Activated CD4-positive, alpha-beta T cell treated with anti-CD3 and anti-CD28 coated beads for 36 hours (primary cell): ENCODE measurements at regions not wholly inside any gene's neighbourhood (a gene's known extent, or its start where the extent isn't known, plus 50 kb on each side); places are given as distances from the start of the nearest gene placed in this dataset.

Experiments
- ATAC-seq: fragments of 200-7000 bp; cut with Tn5 transposase; one replicate; pipeline ENCODE4 v1.10.0; 2021; ENCODE audit warnings: mild to moderate bottlenecking, moderate library complexity
- CTCF ChIA-PET: fragments of 350-600 bp; sonication (Branson Sonifier 250); formaldehyde crosslinking; loops from one replicate; lab custom pipeline; 2021; ENCODE audit warnings: antibody characterized with exemption; lab: Charles Lee
- POLR2A ChIA-PET: fragments of 350-600 bp; sonication (Branson Sonifier 250); formaldehyde crosslinking; loops from one replicate; lab custom pipeline; 2021; ENCODE audit warnings: antibody characterized with exemption, inconsistent platforms; lab: Charles Lee
- DNase-seq: peaks from one replicate; pipeline ENCODE4 v3.0.0-alpha.2; 2020
- H3K27ac Mint-ChIP-seq: one replicate; pipeline ENCODE4 v1.8.0; 2021; ENCODE audit warnings: mixed read lengths
- H3K27me3 Mint-ChIP-seq: one replicate; pipeline ENCODE4 v1.8.0; 2021; ENCODE audit warnings: mixed read lengths
- H3K36me3 Mint-ChIP-seq: one replicate; pipeline ENCODE4 v1.8.0; 2021; ENCODE audit warnings: low read depth, mixed read lengths
- H3K4me1 Mint-ChIP-seq: one replicate; pipeline ENCODE4 v1.8.0; 2021; ENCODE audit warnings: mixed read lengths
- H3K4me3 Mint-ChIP-seq: one replicate; pipeline ENCODE4 v1.8.0; 2021; ENCODE audit warnings: mild to moderate bottlenecking, moderate library complexity, mixed read lengths
- H3K9me3 Mint-ChIP-seq: one replicate; pipeline ENCODE4 v1.8.0; 2021; ENCODE audit warnings: low read depth, mixed read lengths
- intact Hi-C, 2 experiments: fragments of 100-400 bp; cut with DNase I in 1 of 2; cut with micrococcal nuclease in 1 of 2; formaldehyde crosslinking; loops; one replicate each; pipeline versions ENCODE4 v1.14.2 to v1.15.1; 2022 to 2024; cut with DNase I, micrococcal nuclease

DNA sequence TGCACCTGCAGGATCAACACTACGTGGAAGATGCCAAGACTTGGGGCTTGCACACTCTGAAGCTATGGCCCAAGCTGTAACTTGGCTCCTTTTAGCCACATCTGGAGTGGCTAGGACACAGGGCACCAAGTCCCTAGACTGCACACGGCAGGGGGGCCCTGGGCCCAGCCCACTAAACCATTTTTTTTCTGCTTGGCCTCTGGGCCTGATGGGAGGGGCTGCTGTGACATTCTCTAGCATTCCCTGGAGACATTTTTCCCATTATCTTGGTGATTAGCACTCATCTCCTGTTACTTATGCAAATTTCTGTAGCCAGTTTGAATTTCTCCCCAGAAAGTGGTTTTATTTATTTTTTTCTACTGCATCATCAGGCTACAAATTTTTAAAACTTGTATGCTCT is 1080.7 kb downstream of the LRFN5 start:
- POLR2A ChIA-PET = no interaction called here
- H3K36me3 Mint-ChIP-seq = no peaks in the 10 kb centered on the region
- DNase-seq (no peak), ATAC-seq (no peak)
- H3K27me3 Mint-ChIP-seq = no peaks in the 10 kb centered on the region
- peaks cover 5% of the 10 kb centered on the region for H3K9me3 Mint-ChIP-seq
- intact Hi-C loops = no loop called here
- H3K4me1 Mint-ChIP-seq = no peaks in the 10 kb centered on the region
- no peak overlapping the region for H3K27ac Mint-ChIP-seq
- H3K4me3 Mint-ChIP-seq = no peak overlapping the region
- CTCF ChIA-PET = interaction anchor here (0.7 kb wide), 1 partner anchor 64 kb away, joined by 3 read pairs; no protein-coding TSS in a partner anchor

DNA sequence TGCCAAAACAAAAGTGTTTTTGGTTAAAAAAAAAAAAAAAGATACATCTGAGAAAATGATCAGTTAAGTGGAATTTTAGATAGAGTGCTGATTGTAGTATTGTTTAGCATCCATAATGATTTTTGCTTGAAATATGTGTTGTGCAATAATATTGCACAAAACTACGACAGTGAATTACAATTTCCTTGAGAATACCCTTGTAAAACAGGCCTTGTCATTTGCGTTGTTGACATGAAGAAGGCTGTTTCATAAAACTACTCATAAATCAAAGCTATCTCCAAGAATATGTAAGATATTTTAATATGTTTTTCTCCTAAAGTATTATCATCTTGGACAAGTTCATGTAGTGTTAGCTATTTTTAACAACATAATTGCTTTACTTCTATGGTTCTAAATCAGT is 1077.0 kb downstream of the LRFN5 start:
- no peaks in the 10 kb centered on the region for H3K4me1 Mint-ChIP-seq
- no peaks in the 10 kb centered on the region for H3K36me3 Mint-ChIP-seq
- no peak overlapping the region for H3K27ac Mint-ChIP-seq
- CTCF ChIA-PET = no interaction called here
- no peak for DNase-seq
- H3K9me3 Mint-ChIP-seq = peaks cover 5% of the 10 kb centered on the region
- no peaks in the 10 kb centered on the region for H3K27me3 Mint-ChIP-seq
- ATAC-seq = no peak
- intact Hi-C loops = no loop called here
- POLR2A ChIA-PET = no interaction called here
- no peak overlapping the region for H3K4me3 Mint-ChIP-seq

DNA sequence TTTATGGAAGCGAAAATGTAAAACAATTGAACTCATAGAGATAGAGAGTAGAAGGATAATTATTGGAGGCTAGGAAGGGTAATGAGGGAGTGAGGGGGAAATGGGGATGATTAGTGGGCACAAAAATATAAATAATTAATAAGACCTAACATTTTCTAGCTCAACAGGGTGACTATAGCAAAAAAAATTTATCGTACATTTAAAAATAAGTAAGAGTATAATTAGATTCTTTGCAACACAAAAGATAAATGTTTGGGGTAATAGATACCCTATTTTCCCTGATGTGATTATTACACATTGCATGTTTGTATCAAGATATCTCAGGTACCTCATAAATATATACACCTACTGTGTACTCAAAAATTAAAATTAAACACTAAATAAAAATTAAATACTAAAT is 1070.0 kb downstream of the LRFN5 start:
- POLR2A ChIA-PET = no interaction called here
- ATAC-seq = no peak
- Mint-ChIP-seq H3K27ac (no peak overlapping the region), H3K4me1 (no peaks in the 10 kb centered on the region), H3K27me3 (no peaks in the 10 kb centered on the region), H3K4me3 (no peak overlapping the region), H3K36me3 (no peaks in the 10 kb centered on the region), H3K9me3 (peaks cover 11% of the 10 kb centered on the region)
- no peak for DNase-seq
- CTCF ChIA-PET = no interaction called here
- intact Hi-C loops = no loop called here

DNA sequence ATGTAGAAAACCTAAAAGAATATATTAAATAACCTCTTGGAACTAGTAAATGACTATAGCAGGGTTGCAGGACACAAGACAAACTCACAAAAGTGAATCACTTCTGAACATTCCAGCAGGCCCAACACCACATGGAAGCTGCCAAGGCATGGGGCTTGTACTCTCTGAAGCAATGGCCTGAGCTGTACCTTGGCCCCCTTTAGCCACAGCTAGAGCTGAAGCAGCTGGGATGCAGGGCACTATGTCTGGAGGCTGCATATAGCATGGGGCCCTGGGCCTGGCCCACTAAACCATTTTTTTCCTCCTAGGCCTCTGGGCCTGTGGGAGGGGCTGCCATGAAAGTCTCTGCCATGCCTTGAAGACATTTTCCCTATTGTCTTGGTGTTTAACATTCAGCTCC is 1067.3 kb downstream of the LRFN5 start:
- ATAC-seq (no peak), DNase-seq (no peak)
- Mint-ChIP-seq H3K36me3 (no peaks in the 10 kb centered on the region), H3K27me3 (no peaks in the 10 kb centered on the region), H3K9me3 (peaks cover 13% of the 10 kb centered on the region), H3K4me1 (no peaks in the 10 kb centered on the region), H3K27ac (no peak overlapping the region), H3K4me3 (no peak overlapping the region)
- ChIA-PET POLR2A (no interaction called here), CTCF (interaction anchor here (0.6 kb wide), 1 partner anchor 17 kb away, joined by 3 read pairs; no protein-coding TSS in a partner anchor)
- intact Hi-C loops = no loop called here

DNA sequence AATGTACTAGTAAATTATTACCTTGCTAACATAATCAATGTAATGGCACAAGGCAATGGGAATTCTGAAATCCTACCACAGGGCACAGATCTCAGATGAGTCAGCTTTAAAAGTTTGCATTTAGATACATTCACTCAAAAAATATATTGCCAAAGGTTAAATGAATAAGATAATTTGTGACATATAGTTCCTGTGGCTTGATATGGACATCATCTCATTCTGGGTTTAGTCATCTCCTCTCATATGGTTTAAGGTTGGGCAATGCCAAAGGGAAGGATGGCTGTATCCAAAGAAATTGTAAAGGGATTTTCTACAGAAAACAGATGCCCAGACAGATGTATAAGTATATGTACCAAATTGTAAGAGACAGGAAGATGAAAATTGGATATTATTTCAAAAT is 1065.0 kb downstream of the LRFN5 start:
- no peak for DNase-seq
- no peak for ATAC-seq
- intact Hi-C loops = no loop called here
- Mint-ChIP-seq H3K4me3 (no peak overlapping the region), H3K36me3 (no peaks in the 10 kb centered on the region), H3K4me1 (no peaks in the 10 kb centered on the region), H3K9me3 (peaks cover 13% of the 10 kb centered on the region), H3K27ac (no peak overlapping the region), H3K27me3 (no peaks in the 10 kb centered on the region)
- CTCF ChIA-PET = no interaction called here
- POLR2A ChIA-PET = no interaction called here

DNA sequence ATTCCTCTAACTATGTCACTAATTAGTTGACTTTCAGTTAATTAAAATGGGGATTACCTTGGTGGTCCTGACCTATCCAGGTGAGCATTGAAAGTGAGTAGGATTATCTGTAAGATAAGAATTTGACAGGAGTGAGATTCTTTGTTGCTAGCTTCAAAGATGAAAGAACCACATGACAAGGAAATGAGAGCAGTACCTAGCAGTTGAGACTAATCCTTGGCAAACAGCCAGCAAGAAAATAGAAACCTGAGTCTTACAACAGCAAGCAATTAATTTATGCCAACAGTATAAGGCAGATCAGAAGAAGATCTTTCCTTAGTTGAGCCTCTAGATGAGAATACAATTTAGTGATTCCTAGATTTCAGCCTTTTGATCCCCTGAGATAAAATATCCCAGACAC is 1058.4 kb downstream of the LRFN5 start:
- no peaks in the 10 kb centered on the region for H3K27me3 Mint-ChIP-seq
- no peak for ATAC-seq
- H3K36me3 Mint-ChIP-seq = no peaks in the 10 kb centered on the region
- no peak for DNase-seq
- POLR2A ChIA-PET = no interaction called here
- peaks cover 9% of the 10 kb centered on the region for H3K9me3 Mint-ChIP-seq
- no peak overlapping the region for H3K27ac Mint-ChIP-seq
- H3K4me1 Mint-ChIP-seq = no peaks in the 10 kb centered on the region
- no peak overlapping the region for H3K4me3 Mint-ChIP-seq
- CTCF ChIA-PET = no interaction called here
- intact Hi-C loops = no loop called here

DNA sequence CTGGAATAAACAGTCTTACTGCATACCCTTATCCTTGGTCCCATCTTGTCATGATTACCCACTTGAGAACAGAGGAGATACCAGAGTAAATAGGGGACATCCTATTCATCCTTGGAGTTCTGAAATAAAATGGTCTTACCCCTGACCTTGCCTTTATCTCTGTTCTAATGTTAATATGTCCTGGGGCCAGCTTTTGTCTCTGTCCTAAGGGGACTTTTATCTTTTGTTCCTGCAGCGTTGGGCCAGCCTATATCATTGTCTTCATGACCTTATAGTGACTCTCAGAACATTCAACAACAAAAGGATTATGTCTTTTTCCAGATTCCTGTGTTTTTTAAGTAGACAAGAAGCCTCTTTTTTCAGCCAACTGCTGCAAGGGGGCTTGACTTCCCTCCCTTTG is 1057.5 kb downstream of the LRFN5 start:
- no peak for ATAC-seq
- POLR2A ChIA-PET = no interaction called here
- H3K36me3 Mint-ChIP-seq = no peaks in the 10 kb centered on the region
- H3K9me3 Mint-ChIP-seq = peaks cover 9% of the 10 kb centered on the region
- no peak overlapping the region for H3K4me3 Mint-ChIP-seq
- H3K27ac Mint-ChIP-seq = no peak overlapping the region
- H3K4me1 Mint-ChIP-seq = no peaks in the 10 kb centered on the region
- intact Hi-C loops = no loop called here
- no peak for DNase-seq
- CTCF ChIA-PET = no interaction called here
- H3K27me3 Mint-ChIP-seq = no peaks in the 10 kb centered on the region

DNA sequence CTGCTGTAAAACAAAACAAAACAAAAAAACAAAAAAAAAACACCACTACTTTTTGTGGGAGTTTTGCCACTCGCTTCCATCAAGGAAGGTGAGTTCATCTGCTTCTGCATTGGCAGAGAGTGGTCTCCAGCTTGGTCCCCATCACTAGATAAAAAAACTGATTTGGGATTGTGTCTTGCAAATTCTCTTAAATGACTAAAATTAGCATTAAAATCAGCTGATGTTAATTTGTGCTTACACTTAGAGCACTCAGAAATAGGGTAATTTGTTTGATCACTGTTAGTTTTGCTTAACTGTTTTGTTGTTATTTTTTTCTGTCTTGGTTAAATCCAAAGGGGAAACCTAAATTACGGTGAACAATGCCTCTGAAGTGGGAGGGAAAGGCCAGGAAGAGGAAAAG is 1048.0 kb downstream of the LRFN5 start:
- no peak for DNase-seq
- ChIA-PET CTCF (interaction anchor here (0.8 kb wide), 1 partner anchor 32 kb away, joined by 4 read pairs; no protein-coding TSS in a partner anchor), POLR2A (no interaction called here)
- Mint-ChIP-seq H3K9me3 (peaks cover 10% of the 10 kb centered on the region), H3K4me1 (no peaks in the 10 kb centered on the region), H3K4me3 (no peak overlapping the region), H3K27ac (no peak overlapping the region), H3K27me3 (no peaks in the 10 kb centered on the region), H3K36me3 (no peaks in the 10 kb centered on the region)
- ATAC-seq = no peak
- intact Hi-C loops = no loop called here

DNA sequence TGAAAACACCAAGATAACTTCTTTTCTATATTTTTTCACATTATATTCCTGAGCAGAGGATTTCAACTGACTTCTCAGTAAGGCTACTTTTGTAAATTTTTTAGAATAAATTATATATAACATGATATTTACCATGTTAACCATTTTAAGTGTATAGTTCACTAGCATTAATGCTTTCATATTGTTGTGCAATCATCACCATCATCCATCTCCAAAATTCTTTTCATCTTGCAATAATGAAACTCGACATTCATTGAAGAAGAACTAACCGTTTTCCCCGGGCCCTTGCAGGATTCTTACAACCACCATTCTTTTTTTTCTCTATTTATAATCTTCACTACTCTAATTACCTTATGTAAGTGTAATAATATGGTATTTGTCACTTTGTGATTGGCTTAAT is 1036.1 kb downstream of the LRFN5 start:
- ChIA-PET CTCF (no interaction called here), POLR2A (no interaction called here)
- Mint-ChIP-seq H3K36me3 (no peaks in the 10 kb centered on the region), H3K9me3 (peaks cover 6% of the 10 kb centered on the region), H3K4me3 (no peak overlapping the region), H3K27ac (no peak overlapping the region), H3K27me3 (no peaks in the 10 kb centered on the region), H3K4me1 (no peaks in the 10 kb centered on the region)
- no peak for ATAC-seq
- intact Hi-C loops = no loop called here
- no peak for DNase-seq

DNA sequence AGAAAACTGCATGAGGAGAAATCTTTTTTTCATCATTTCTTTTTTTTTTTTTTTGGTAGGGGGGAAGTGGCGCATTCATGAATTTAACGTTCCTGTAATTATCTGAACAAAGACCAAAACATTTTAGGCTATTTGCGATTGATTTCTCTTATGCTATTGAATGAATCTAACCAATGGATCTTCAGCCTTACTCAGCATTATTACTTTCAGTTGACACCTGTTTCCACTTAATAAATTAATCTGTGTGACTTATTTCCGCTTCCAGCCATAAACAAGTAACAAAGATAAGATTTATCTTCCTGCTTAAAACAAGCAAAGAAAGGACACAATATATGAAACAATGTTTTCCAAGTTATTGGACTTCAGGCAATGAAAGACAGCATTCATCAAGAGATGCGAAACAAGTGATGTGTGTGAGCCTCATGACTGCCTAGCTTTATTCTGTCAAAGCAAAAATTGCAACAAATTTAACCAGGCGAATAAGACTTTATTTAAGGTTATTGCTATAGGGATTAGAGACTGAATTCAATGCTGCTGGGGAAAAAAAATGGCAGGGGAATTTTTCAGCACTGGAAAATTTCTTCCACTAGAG is 1026.9 kb downstream of the LRFN5 start:
- H3K27ac Mint-ChIP-seq = no peak overlapping the region
- ChIA-PET POLR2A (no interaction called here), CTCF (no interaction called here)
- no peaks in the 10 kb centered on the region for H3K4me1 Mint-ChIP-seq
- DNase-seq (no peak), ATAC-seq (no peak)
- intact Hi-C loops = no loop called here
- no peaks in the 10 kb centered on the region for H3K27me3 Mint-ChIP-seq
- H3K9me3 Mint-ChIP-seq = peaks cover 2% of the 10 kb centered on the region
- no peak overlapping the region for H3K4me3 Mint-ChIP-seq
- no peaks in the 10 kb centered on the region for H3K36me3 Mint-ChIP-seq

DNA sequence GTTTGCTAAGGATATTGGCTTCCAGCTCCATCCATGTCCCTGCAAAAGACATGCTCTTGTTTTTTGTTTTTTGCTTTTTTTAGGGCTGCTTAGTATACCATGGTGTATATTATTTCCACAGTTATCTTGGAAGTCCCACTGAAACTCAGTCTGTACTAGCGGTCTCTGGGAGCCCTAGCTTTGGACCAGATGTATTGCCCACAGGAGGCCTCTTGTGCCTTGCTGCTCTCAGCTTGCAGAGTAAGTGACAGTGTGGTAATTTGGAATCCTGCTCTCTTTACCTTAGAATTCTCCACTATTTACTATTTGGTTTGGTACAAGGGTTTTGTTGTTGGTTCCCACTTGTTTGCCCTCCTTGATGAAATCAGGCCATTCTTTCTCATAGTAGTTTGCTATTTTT is 1022.9 kb downstream of the LRFN5 start:
- H3K4me1 Mint-ChIP-seq = no peaks in the 10 kb centered on the region
- no peak for ATAC-seq
- H3K27ac Mint-ChIP-seq = no peak overlapping the region
- H3K9me3 Mint-ChIP-seq = peaks cover 6% of the 10 kb centered on the region
- no peaks in the 10 kb centered on the region for H3K36me3 Mint-ChIP-seq
- CTCF ChIA-PET = no interaction called here
- no peaks in the 10 kb centered on the region for H3K27me3 Mint-ChIP-seq
- POLR2A ChIA-PET = interaction anchor here (0.6 kb wide), 1 partner anchor 861 kb away, joined by 3 read pairs; no protein-coding TSS in a partner anchor
- no peak for DNase-seq
- no peak overlapping the region for H3K4me3 Mint-ChIP-seq
- intact Hi-C loops = no loop called here

DNA sequence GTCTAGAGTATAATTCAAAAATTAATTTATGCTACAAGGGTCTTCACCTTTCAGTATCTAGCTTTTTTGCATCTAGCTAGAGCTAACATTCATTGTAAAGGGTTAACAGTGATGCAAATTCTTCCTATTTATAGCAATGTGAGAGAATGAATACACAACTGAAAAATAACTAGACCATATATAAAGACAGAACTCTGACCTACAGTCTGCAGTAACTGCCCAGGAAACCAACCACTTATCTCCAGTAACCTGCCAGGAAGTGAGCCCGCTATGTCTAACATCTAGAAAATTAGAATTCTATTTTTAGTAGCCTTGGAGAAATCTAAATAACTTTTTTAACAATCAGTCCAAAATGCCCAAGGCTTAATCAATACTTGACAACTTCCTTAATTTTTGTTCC is 1021.9 kb downstream of the LRFN5 start:
- Mint-ChIP-seq H3K27me3 (no peaks in the 10 kb centered on the region), H3K4me3 (no peak overlapping the region), H3K27ac (no peak overlapping the region), H3K4me1 (no peaks in the 10 kb centered on the region), H3K9me3 (peaks cover 6% of the 10 kb centered on the region), H3K36me3 (no peaks in the 10 kb centered on the region)
- no peak for ATAC-seq
- ChIA-PET POLR2A (no interaction called here), CTCF (interaction anchor here (1.9 kb wide), 1 partner anchor 16 kb away, joined by 4 read pairs; no protein-coding TSS in a partner anchor)
- intact Hi-C loops = no loop called here
- no peak for DNase-seq
